HS-5 (cell line): ENCODE measurements at regions not wholly inside any gene's neighbourhood (a gene's known extent, or its start where the extent isn't known, plus 50 kb on each side); places are given as distances from the start of the nearest gene placed in this dataset.

Source experiments
- DNase-seq: peaks from one replicate; pipeline ENCODE4 v3.0.0-alpha.2; 2012; ENCODE audit warnings: low read depth

- DNase-seq = no peak
Observed at GRCh38 chrX:95029571-95029970, 1355.6 kb downstream of the FAM133A start.

- no peak for DNase-seq
Observed at GRCh38 chrX:95040104-95040503, 1366.1 kb downstream of the FAM133A start.

GRCh38 chrX:95044331-95044730 lies 1370.3 kb downstream of the FAM133A start:
- DNase-seq = no peak

GRCh38 chrX:95055991-95056390 lies 1382.0 kb downstream of the FAM133A start:
- no peak for DNase-seq

GRCh38 chrX:95056901-95057300 lies 1382.9 kb downstream of the FAM133A start:
- no peak for DNase-seq

GRCh38 chrX:95057341-95057740 lies 1383.3 kb downstream of the FAM133A start:
- DNase-seq = no peak

- peak; percentile 61 for DNase-seq
Observed at GRCh38 chrX:95058815-95059214, 1384.8 kb downstream of the FAM133A start.

GRCh38 chrX:95059909-95060308 lies 1385.9 kb downstream of the FAM133A start:
- DNase-seq = no peak

GRCh38 chrX:95063554-95063953 lies 1389.5 kb downstream of the FAM133A start:
- DNase-seq = no peak

GRCh38 chrX:95065151-95065550 lies 1391.1 kb downstream of the FAM133A start:
- no peak for DNase-seq

- no peak for DNase-seq
Observed at GRCh38 chrX:95071052-95071451, 1397.0 kb downstream of the FAM133A start.

- no peak for DNase-seq
Observed at GRCh38 chrX:95071621-95072020, 1397.6 kb downstream of the FAM133A start.

- no peak for DNase-seq
Observed at GRCh38 chrX:95076449-95076848, 1402.4 kb downstream of the FAM133A start.

- no peak for DNase-seq
Observed at GRCh38 chrX:95101851-95102390, 1427.9 kb downstream of the FAM133A start.

- DNase-seq = no peak
Observed at GRCh38 chrX:95117556-95117955, 1443.5 kb downstream of the FAM133A start.

- no peak for DNase-seq
Observed at GRCh38 chrX:95145848-95146490, 1472.0 kb downstream of the FAM133A start.

GRCh38 chrX:95152810-95153209 lies 1478.8 kb downstream of the FAM133A start:
- no peak for DNase-seq

GRCh38 chrX:95156566-95156965 lies 1482.6 kb downstream of the FAM133A start:
- no peak for DNase-seq
